Fibroblast of skin of back (primary cell): ENCODE measurements at regions not wholly inside any gene's neighbourhood (a gene's known extent, or its start where the extent isn't known, plus 50 kb on each side); places are given as distances from the start of the nearest gene placed in this dataset.
"Not testable (repeated sequence)": the region's sequence is repeated elsewhere in the genome, so short reads cannot be mapped to it uniquely, and the experiment has no call there.

Experiments used
- DNase-seq: peaks from one replicate; pipeline ENCODE4 v3.0.0-alpha.2; 2013

DNA sequence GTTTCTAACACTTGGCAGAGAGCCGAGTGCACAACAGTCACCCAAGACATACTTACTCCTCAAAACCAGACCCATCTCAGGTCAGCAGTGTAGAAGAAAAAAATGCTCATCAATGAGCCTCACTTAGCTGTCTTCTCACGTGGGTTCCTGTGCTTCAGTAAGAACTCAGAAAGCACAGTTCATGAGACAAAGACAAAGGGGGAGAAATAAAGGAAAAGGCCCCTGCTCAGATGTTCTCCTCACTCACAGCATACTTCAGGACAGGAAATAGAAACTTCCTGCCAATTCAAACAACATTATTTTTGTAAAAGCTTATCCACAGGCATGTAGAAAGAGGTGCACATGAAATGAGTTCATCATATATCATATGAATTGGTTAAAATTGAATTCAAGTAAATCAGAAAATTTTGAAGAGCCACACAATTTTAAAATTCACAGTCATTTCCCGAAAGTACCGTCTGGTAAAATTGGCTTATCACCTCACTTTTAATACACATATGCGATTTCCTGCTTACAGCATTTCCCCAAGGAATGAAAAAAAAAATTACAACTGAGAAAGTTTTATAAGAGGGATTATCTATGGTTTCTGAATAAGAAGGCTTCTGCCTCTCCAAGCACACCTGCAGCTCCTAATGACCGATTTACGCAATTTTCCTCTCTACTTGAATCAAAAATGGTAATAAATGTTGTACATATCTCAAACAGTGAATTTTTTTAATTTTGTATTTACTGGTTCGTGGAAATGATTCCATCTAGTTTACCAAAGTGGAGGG is 328.3 kb downstream of the TMEM167A start:
- peak; percentile 27 for DNase-seq

DNA sequence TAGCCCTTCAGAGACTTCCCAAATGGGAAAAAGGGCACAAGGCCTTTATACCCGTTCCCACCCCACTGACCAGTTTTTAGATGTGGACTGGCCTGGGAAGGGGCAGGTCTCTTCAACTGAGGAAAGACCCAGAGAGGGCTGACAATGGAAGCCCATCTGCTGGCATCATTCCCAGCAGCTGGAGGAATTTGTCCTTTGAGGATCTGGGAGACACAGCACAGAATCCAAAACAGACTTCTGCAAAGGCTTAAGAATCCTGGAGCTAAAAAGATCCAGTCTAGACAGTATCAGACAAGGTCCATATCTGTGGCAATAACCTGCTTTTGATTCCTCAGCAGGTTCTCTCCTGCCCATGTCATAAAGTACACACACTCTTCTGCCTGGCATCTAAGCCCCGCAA is 329.2 kb downstream of the TMEM167A start:
- no peak for DNase-seq

- DNase-seq: no peak
Measured at GRCh38 chr5:82745016-82745415, 332.2 kb downstream of the TMEM167A start.

GRCh38 chr5:82738681-82739269 is 338.4 kb downstream of the TMEM167A start:
- no peak for DNase-seq

DNA sequence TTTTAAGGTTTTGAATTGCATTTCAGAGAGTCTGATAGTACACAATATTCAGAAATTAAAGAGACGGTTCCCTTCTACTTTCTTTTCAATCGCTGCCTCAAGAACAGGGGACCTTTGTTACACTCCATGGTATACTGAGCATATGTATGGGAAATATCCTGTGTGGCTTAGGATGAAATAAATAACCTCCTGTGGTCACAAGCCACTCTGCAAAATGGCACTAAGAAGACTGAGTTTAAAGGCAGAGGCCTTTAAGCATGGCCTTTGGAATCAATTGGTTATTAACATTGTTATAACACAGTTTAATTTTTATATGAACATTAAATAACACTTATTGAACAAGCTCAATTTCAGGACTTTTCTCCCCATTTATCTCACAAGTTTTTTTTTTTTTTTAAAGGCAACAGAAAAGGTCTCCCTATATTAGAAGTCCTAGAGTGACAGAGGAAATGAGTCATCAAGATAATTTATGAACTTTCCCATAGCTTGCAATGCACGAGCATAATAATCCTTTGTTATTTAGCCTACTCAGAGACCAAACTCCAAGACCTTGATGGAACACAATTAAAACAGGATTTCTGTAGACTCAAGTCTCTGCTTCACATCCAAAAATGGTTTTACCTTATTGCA is 341.9 kb downstream of the TMEM167A start:
- peak; percentile 71 for DNase-seq

- no peak for DNase-seq
Measured at GRCh38 chr5:82734347-82734746, 342.8 kb downstream of the TMEM167A start.

DNA sequence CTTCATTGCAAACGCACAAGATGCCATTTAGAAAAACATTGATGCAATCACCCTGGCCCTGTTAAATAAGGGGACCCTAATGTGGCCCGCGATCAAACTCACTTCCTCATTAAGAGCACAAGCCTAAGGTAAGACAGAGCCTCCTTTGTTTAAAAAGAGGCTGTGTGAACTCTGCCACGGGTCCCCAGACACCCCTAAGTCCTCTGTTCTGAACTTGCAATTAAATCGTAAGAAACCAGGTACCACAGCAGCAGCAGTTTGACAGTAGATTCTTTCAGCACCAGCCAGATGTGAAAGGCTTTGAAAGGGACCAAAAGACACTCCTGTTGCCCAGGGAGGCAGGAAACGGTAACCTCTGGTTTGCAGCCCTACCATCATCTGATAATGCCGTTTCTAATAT is 346.3 kb downstream of the TMEM167A start:
- no peak for DNase-seq

GRCh38 chr5:82728926-82729702 is 348.1 kb downstream of the TMEM167A start:
- no peak for DNase-seq

GRCh38 chr5:82723168-82723567 is 354.0 kb downstream of the TMEM167A start:
- no peak for DNase-seq

DNA sequence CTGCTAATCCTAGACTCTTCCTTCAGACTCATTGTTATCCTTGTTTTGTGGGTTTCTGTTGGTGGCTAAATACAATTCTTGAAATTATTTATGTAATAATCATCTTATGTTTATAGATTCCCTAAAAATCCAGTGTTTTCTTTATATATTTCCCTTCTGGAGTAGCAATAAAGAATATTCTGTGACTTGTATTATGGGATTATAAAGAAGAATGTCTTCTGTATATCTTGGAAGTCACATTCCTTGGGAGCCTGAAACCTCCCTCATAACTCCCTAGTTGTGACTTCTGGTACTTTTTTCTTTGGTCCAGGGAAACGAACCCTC is 356.1 kb downstream of the TMEM167A start:
- DNase-seq: peak; percentile 81

GRCh38 chr5:82720213-82721086 is 356.7 kb downstream of the TMEM167A start:
- no peak for DNase-seq

DNA sequence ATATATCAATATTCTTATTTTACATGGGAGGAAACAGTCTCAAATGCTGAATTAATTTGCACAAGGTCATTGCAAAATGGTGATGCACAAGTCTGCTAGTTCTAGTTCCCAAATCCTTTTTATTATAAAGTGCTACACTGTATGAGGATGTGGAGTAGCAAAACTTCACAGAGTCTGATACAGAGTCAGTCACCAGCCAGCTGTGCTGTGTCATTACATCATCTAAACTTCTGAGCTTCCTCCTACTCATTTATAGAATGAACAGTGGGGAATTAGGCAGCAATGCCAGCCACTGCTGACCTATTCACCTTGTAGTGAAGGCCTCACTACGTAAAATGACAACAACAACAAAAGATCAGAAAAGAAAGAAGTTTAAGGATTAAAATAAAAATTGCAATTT is 357.8 kb downstream of the TMEM167A start:
- DNase-seq: peak; percentile 28

GRCh38 chr5:82717738-82718137 is 359.5 kb downstream of the TMEM167A start:
- no peak for DNase-seq

- not testable (repeated sequence) for DNase-seq
Measured at GRCh38 chr5:82714732-82715131, 362.5 kb downstream of the TMEM167A start.

DNA sequence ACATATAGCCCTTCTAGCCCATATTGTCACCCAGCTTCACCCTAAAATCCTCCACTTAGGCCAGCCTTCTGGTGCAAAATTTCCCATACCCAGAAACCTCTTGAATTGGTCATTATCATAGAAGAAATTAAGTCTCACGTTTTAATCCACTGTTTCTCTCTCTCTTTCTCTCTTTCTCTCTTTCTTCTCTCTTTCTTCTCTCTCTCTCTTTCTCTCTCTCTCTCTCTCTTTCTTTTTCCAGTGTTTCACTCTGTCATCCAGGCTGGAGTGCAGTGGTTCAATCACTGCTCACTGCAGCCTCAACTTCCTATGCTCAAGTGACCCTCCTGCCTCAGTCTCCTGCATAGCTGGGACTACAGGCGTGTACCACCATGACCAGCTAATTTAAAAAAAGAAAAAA is 363.4 kb downstream of the TMEM167A start:
- no peak for DNase-seq

DNA sequence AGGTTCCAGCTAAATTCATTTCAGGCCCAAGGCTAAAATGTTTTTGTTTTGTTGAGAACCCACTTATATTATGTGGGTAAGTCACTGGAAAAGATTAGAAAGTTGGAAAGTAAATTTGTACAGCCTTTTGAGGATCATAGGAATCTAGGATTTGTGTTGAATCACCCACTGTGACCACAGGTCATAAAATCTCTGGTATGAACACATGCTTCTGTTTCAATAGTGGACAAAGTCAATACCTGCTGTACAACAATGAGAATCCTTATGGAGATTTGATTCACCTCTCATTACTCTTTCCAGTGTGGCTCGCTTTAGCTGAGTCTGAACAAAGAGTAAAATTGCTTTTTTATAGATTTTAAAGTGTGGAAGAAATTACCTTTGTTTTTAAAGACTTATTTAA is 369.5 kb downstream of the TMEM167A start:
- no peak for DNase-seq

GRCh38 chr5:82704381-82704780 is 372.8 kb downstream of the TMEM167A start:
- DNase-seq: no peak

DNA sequence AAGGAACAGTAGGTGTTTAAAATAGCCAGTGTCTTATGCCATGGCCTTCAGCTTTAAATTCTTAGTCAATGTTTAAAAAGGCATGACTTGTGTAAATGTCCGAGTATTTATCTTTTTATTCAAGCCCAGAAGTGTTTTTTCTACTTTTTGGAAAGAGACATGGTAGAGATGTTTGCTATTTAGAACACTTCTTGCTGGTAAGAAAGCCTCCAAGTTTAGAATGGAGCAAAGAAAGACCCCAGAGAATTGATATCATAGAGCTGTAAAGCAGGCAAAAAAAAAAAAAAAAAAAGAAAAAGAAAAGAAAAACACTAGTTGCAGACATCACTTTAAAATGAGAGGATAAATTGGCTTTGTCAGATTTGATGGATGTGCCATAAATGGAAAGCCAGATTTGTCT is 375.1 kb downstream of the TMEM167A start:
- no peak for DNase-seq

DNA sequence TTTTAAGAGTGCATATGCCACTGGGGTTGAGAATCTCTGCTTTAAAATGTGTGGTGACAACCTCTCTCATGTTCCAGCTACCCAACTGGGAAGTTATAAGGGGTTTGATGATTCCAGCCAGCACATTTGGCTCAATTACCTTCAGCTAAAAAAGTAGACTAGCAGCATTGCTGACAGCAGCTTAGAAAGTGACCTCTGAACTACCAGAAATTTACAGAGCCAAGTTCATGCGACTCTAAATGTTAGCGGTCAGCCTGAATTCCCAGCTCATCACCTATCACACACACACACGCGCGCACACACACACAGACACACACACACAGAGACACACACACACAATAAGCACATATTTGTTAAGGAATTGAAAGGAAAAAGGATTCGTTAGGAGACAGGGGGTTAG is 377.5 kb downstream of the TMEM167A start:
- no peak for DNase-seq

GRCh38 chr5:82698026-82698425 is 379.2 kb downstream of the TMEM167A start:
- DNase-seq: no peak

DNA sequence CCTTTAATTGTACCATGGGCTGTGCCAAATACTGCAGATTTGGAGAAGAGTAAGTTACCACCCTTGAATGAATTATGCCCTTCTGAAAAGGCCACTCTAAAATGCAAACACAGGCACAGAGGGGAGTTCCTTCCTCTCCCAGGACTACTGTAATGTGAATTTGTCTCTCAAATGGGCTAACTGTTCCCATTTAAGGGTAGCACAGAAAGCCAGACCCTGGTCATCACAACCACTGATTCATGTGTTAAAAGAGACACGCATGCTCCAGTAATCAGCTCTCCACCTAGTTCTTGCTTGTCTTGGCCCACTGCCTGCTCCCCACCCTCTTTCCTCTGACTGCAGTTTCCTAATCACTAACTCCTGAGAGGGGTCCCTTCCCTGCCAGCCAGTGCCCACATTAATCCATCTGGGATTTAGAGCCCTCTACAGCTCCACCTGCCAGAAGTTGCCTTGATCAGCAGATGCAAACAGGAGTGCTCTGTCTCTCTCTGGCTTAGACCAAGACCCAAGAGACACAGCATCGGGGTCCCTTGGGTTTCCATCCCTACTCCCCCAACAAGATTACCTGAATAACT is 382.4 kb downstream of the TMEM167A start:
- DNase-seq: no peak

- DNase-seq: no peak
Measured at GRCh38 chr5:82692826-82693225, 384.4 kb downstream of the TMEM167A start.
